SK-N-SH treated with all-trans-retinoic acid at 6 μM for 48 hours (cell line): ENCODE measurements at regions not wholly inside any gene's neighbourhood (a gene's known extent, or its start where the extent isn't known, plus 50 kb on each side); places are given as distances from the start of the nearest gene placed in this dataset.

Source experiments
- ATAC-seq: fragments of 200-7000 bp; cut with Tn5 transposase; 3 replicates; pipeline ENCODE4 v1.9.1; 2020; ENCODE audit warnings: mild to moderate bottlenecking, moderate library complexity
- ARNTL ChIP-seq: fragments of 450-650 bp; formaldehyde crosslinking; IDR thresholded peaks from 2 replicates; pipeline ENCODE4 v1.5.0; 2020; ENCODE audit warnings: low read depth, mild to moderate bottlenecking, moderate library complexity, borderline replicate concordance
- BACH2 ChIP-seq: fragments of 250-450 bp; sonication (Bioruptor Pico); IDR thresholded peaks from 2 replicates; pipeline ENCODE4 v1.9.0; 2021; ENCODE audit warnings: mild to moderate bottlenecking, borderline replicate concordance
- CREB5 ChIP-seq: fragments of 250-450 bp; sonication (Bioruptor Pico); IDR thresholded peaks from 2 replicates; pipeline ENCODE4 v1.5.1; 2020; ENCODE audit warnings: low read depth, mild to moderate bottlenecking, moderate library complexity
- CSDC2 ChIP-seq: fragments of 250-450 bp; sonication (Bioruptor Pico); IDR thresholded peaks from 2 replicates; pipeline ENCODE4 v1.5.0; 2020; ENCODE audit warnings: mild to moderate bottlenecking, moderate library complexity
- ESRRG ChIP-seq: fragments of 250-450 bp; sonication (Bioruptor Pico); IDR thresholded peaks from 2 replicates; pipeline ENCODE4 v1.6.1; 2021; ENCODE audit warnings: mild to moderate bottlenecking
- GLIS3 ChIP-seq: fragments of 250-450 bp; sonication (Bioruptor Pico); IDR thresholded peaks from 2 replicates; pipeline ENCODE4 v1.5.0; 2020; ENCODE audit warnings: mild to moderate bottlenecking, moderate library complexity
- ISL1 ChIP-seq: fragments of 250-450 bp; sonication (Bioruptor Pico); IDR thresholded peaks from 2 replicates; pipeline ENCODE4 v2.1.2; 2022; ENCODE audit warnings: mild to moderate bottlenecking, moderate library complexity
- OSR1 ChIP-seq: fragments of 250-450 bp; sonication (Bioruptor Pico); IDR thresholded peaks from 2 replicates; pipeline ENCODE4 v1.8.0; 2022; ENCODE audit warnings: moderate library complexity, mild to moderate bottlenecking, inconsistent platforms
- POU6F1 ChIP-seq: fragments of 250-450 bp; sonication (Bioruptor Pico); IDR thresholded peaks from 2 replicates; pipeline ENCODE4 v1.8.0; 2021; ENCODE audit warnings: low read depth, mild to moderate bottlenecking, moderate library complexity, borderline replicate concordance
- PPARA ChIP-seq: fragments of 250-450 bp; sonication (Bioruptor Pico); IDR thresholded peaks from 2 replicates; pipeline ENCODE4 v1.5.0; 2020; ENCODE audit warnings: mild to moderate bottlenecking, borderline replicate concordance
- RARB ChIP-seq: fragments of 250-450 bp; sonication (Bioruptor Pico); IDR thresholded peaks from 2 replicates; pipeline ENCODE4 v1.8.0; 2021; ENCODE audit warnings: mild to moderate bottlenecking, moderate library complexity
- SNAI2 ChIP-seq: fragments of 250-450 bp; sonication (Bioruptor Pico); IDR thresholded peaks from 2 replicates; pipeline ENCODE4 v1.5.0; 2020; ENCODE audit warnings: mild to moderate bottlenecking, moderate library complexity
- TCF4 ChIP-seq: fragments of 250-450 bp; sonication (Bioruptor Pico); IDR thresholded peaks from 2 replicates; pipeline ENCODE4 v1.8.0; 2021; ENCODE audit warnings: mild to moderate bottlenecking, moderate library complexity, borderline replicate concordance
- TOX ChIP-seq: fragments of 250-450 bp; sonication (Bioruptor Pico); IDR thresholded peaks from 2 replicates; pipeline ENCODE4 v1.8.0; 2021; ENCODE audit warnings: mild to moderate bottlenecking, moderate library complexity, borderline replicate concordance
- TSHZ2 ChIP-seq: fragments of 250-450 bp; sonication (Bioruptor Pico); IDR thresholded peaks from 2 replicates; pipeline ENCODE4 v1.5.0; 2020; ENCODE audit warnings: mild to moderate bottlenecking, moderate library complexity
- ZC3H10 ChIP-seq: fragments of 250-450 bp; sonication (Bioruptor Pico); IDR thresholded peaks from 2 replicates; pipeline ENCODE4 v1.5.1; 2021; ENCODE audit warnings: mild to moderate bottlenecking, moderate library complexity
- ZFP3 ChIP-seq: fragments of 250-450 bp; sonication (Bioruptor Pico); IDR thresholded peaks from 2 replicates; pipeline ENCODE4 v1.5.0; 2020; ENCODE audit warnings: mild to moderate bottlenecking, moderate library complexity
- ZFP30 ChIP-seq: fragments of 450-650 bp; formaldehyde crosslinking; IDR thresholded peaks from 2 replicates; pipeline ENCODE4 v1.5.0; 2022; ENCODE audit warnings: mild to moderate bottlenecking, moderate library complexity
- ZNF565 ChIP-seq: fragments of 450-650 bp; formaldehyde crosslinking; conservative IDR thresholded peaks from 2 replicates; pipeline ENCODE4 v1.5.0; 2020; ENCODE audit warnings: low read depth, mild to moderate bottlenecking, moderate library complexity
- ZNF8 ChIP-seq: fragments of 450-650 bp; formaldehyde crosslinking; IDR thresholded peaks from 2 replicates; pipeline ENCODE4 v1.5.0; 2020; ENCODE audit warnings: mild to moderate bottlenecking, moderate library complexity
- TF ChIP-seq, protein P1 (sequence below): fragments of 250-450 bp; sonication (Bioruptor Pico); IDR thresholded peaks from 2 replicates; pipeline ENCODE4 v1.8.0; 2020; ENCODE audit warnings: mild to moderate bottlenecking, moderate library complexity, borderline replicate concordance

- TF ChIP-seq ESRRG (CRISPR knock-in tag) = no peak
- no peak for TF ChIP-seq RARB (CRISPR knock-in tag)
- TF ChIP-seq ZFP3 (CRISPR knock-in tag) = no peak
- TF ChIP-seq ZC3H10 (CRISPR knock-in tag) = no peak
- 0 out of 2 replicates have a peak, but pooled peaks have one; percentile 10 for TF ChIP-seq ZNF8 (CRISPR knock-in tag)
- no peak for TF ChIP-seq CREB5 (CRISPR knock-in tag)
- peak; percentile 48 for TF ChIP-seq ISL1 (CRISPR knock-in tag)
- peak; percentile 61 for ATAC-seq
These were observed 185.6 kb upstream of the PRSS58 start for GRCh38 chr7:142443216-142444010.

DNA sequence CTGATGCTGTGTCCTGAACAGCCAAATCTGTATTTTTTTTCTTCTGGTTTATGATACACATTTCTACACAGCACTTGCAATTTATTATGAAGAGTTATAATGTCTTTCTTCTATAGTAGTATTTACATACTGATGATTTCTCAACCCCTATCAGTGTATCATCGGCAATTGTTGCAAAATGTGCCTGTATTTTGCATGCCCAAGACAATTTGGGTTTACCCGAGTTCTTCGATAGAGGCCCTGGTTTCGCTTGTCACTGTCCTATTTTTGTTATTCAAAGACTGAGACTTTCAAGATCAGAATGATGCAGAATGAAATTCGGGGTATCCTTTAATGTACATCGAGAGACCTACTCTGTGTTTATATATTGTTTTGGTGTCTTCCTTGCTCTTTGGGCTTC lies 184.5 kb upstream of the PRSS58 start:
- TF ChIP-seq ISL1 (CRISPR knock-in tag) (no peak), TSHZ2 (no peak), BACH2 (no peak), GLIS3 (CRISPR knock-in tag) (no peak), TOX (CRISPR knock-in tag) (no peak), ZFP3 (CRISPR knock-in tag) (no peak), ARNTL (CRISPR knock-in tag) (no peak), ZFP30 (CRISPR knock-in tag) (no peak), ZNF565 (CRISPR knock-in tag) (no peak), ZNF8 (CRISPR knock-in tag) (no peak), CREB5 (CRISPR knock-in tag) (no peak), CSDC2 (CRISPR knock-in tag) (no peak), SNAI2 (no peak), TCF4 (CRISPR knock-in tag) (no peak), RARB (CRISPR knock-in tag) (no peak), ESRRG (CRISPR knock-in tag) (no peak), PPARA (CRISPR knock-in tag) (no peak)
- ATAC-seq = no peak

DNA sequence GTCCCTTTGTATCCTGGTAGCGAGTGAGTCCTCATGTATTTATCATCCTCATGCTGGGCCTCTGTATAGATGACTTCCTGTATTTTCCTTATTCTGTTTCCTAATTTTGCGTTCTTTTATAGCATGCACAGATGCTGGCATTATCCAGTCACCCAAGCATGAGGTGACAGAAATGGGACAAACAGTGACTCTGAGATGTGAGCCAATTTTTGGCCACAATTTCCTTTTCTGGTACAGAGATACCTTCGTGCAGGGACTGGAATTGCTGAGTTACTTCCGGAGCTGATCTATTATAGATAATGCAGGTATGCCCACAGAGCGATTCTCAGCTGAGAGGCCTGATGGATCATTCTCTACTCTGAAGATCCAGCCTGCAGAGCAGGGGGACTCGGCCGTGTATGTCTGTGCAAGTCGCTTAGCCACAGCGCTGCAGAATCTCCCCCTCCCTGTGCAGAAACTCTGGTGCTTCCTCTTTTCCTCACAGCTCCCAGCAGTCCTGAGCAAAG lies 183.1 kb upstream of the PRSS58 start:
- no peak for TF ChIP-seq SNAI2
- no peak for TF ChIP-seq ESRRG (CRISPR knock-in tag)
- no peak for TF ChIP-seq ZFP3 (CRISPR knock-in tag)
- TF ChIP-seq GLIS3 (CRISPR knock-in tag) = no peak
- TF ChIP-seq TSHZ2 = no peak
- no peak for TF ChIP-seq ZNF565 (CRISPR knock-in tag)
- TF ChIP-seq RARB (CRISPR knock-in tag) = no peak
- no peak for TF ChIP-seq ARNTL (CRISPR knock-in tag)
- TF ChIP-seq CSDC2 (CRISPR knock-in tag) = no peak
- no peak for TF ChIP-seq POU6F1
- TF ChIP-seq PPARA (CRISPR knock-in tag) = no peak
- no peak for TF ChIP-seq OSR1
- no peak for TF ChIP-seq ZC3H10 (CRISPR knock-in tag)
- TF ChIP-seq, protein P1, sequence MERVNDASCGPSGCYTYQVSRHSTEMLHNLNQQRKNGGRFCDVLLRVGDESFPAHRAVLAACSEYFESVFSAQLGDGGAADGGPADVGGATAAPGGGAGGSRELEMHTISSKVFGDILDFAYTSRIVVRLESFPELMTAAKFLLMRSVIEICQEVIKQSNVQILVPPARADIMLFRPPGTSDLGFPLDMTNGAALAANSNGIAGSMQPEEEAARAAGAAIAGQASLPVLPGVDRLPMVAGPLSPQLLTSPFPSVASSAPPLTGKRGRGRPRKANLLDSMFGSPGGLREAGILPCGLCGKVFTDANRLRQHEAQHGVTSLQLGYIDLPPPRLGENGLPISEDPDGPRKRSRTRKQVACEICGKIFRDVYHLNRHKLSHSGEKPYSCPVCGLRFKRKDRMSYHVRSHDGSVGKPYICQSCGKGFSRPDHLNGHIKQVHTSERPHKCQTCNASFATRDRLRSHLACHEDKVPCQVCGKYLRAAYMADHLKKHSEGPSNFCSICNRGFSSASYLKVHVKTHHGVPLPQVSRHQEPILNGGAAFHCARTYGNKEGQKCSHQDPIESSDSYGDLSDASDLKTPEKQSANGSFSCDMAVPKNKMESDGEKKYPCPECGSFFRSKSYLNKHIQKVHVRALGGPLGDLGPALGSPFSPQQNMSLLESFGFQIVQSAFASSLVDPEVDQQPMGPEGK = no peak
- peak; percentile 69 for ATAC-seq
